ENCODE measurements at regions not wholly inside any gene's neighbourhood (a gene's known extent, or its start where the extent isn't known, plus 50 kb on each side); places are given as distances from the start of the nearest gene placed in this dataset.

DNA sequence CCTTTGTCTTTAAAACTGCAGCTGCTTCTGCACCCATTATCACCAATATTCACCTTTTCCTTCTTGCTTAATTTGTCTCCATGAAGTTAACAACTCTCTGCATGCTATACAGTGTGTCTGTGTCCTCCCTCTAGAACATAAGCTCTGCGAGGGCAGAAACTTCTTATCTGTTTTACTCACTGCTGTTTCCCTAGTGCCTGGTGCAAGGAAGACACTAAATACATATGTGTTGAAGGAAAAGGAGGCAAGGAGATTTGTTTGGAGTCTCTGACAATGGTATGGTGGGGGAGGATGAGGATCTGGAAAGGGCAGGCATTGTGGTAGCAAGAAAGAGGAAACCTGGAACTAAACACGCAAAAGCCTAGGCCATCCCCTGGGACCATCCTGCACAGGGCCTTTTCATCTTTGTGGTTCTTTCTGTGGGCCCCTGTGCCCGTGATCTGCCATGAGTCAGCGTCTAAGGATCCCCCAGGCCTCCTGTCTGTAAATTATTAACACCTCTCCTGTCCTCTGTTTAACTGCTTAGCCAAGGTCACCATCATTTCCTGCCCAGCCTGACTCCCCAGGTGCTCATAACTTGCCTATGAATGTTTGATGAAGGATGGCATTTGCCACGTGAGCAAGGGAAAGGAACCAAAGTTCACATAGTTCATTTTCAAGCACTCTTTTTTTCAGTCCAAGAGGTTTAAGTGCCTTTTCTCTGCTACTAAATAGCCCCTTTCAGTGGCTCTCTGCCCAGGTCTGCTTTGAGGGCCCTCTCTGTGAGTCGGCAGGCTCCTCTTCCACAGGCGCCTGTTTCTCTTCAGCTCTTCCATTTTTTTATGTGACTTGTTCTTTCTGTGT is 131.1 kb downstream of the RASSF10 start (continued):
- TF ChIP-seq, protein P1, sequence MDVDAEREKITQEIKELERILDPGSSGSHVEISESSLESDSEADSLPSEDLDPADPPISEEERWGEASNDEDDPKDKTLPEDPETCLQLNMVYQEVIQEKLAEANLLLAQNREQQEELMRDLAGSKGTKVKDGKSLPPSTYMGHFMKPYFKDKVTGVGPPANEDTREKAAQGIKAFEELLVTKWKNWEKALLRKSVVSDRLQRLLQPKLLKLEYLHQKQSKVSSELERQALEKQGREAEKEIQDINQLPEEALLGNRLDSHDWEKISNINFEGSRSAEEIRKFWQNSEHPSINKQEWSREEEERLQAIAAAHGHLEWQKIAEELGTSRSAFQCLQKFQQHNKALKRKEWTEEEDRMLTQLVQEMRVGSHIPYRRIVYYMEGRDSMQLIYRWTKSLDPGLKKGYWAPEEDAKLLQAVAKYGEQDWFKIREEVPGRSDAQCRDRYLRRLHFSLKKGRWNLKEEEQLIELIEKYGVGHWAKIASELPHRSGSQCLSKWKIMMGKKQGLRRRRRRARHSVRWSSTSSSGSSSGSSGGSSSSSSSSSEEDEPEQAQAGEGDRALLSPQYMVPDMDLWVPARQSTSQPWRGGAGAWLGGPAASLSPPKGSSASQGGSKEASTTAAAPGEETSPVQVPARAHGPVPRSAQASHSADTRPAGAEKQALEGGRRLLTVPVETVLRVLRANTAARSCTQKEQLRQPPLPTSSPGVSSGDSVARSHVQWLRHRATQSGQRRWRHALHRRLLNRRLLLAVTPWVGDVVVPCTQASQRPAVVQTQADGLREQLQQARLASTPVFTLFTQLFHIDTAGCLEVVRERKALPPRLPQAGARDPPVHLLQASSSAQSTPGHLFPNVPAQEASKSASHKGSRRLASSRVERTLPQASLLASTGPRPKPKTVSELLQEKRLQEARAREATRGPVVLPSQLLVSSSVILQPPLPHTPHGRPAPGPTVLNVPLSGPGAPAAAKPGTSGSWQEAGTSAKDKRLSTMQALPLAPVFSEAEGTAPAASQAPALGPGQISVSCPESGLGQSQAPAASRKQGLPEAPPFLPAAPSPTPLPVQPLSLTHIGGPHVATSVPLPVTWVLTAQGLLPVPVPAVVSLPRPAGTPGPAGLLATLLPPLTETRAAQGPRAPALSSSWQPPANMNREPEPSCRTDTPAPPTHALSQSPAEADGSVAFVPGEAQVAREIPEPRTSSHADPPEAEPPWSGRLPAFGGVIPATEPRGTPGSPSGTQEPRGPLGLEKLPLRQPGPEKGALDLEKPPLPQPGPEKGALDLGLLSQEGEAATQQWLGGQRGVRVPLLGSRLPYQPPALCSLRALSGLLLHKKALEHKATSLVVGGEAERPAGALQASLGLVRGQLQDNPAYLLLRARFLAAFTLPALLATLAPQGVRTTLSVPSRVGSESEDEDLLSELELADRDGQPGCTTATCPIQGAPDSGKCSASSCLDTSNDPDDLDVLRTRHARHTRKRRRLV (CRISPR knock-in tag; IDR thresholded peaks at IDR 0.05), result no peak
- TF ChIP-seq STAG1 (CRISPR knock-in tag; IDR thresholded peaks at IDR 0.05) (peak; percentile 31; the same call in 1 of the 2 replicates), MAFG (CRISPR knock-in tag; IDR thresholded peaks at IDR 0.05) (no peak; the same call in 1 of the 2 replicates), ZNF235 (CRISPR knock-in tag; IDR thresholded peaks at IDR 0.05; ENCODE audit: borderline replicate concordance) (no peak), EHMT2 (IDR thresholded peaks at IDR 0.05; ENCODE audit: borderline replicate concordance, low read depth, low read length) (peak; percentile 81; the same call in 1 of the 2 replicates), PHF21A (CRISPR knock-in tag; IDR thresholded peaks at IDR 0.05) (peak; percentile 98), HNRNPL (IDR thresholded peaks at IDR 0.05; ENCODE audit: low read depth, low read length) (no peak), HOXA3 (CRISPR knock-in tag; IDR thresholded peaks at IDR 0.05) (peak; percentile 90), ZBTB21 (CRISPR knock-in tag; IDR thresholded peaks at IDR 0.05) (peak; percentile 48; the same call in 1 of the 2 replicates)
- TF ChIP-seq, protein P2, sequence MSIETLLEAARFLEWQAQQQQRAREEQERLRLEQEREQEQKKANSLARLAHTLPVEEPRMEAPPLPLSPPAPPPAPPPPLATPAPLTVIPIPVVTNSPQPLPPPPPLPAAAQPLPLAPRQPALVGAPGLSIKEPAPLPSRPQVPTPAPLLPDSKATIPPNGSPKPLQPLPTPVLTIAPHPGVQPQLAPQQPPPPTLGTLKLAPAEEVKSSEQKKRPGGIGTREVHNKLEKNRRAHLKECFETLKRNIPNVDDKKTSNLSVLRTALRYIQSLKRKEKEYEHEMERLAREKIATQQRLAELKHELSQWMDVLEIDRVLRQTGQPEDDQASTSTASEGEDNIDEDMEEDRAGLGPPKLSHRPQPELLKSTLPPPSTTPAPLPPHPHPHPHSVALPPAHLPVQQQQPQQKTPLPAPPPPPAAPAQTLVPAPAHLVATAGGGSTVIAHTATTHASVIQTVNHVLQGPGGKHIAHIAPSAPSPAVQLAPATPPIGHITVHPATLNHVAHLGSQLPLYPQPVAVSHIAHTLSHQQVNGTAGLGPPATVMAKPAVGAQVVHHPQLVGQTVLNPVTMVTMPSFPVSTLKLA (IDR thresholded peaks at IDR 0.05), result peak; percentile 57
- TF ChIP-seq, protein P3, sequence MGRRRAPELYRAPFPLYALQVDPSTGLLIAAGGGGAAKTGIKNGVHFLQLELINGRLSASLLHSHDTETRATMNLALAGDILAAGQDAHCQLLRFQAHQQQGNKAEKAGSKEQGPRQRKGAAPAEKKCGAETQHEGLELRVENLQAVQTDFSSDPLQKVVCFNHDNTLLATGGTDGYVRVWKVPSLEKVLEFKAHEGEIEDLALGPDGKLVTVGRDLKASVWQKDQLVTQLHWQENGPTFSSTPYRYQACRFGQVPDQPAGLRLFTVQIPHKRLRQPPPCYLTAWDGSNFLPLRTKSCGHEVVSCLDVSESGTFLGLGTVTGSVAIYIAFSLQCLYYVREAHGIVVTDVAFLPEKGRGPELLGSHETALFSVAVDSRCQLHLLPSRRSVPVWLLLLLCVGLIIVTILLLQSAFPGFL (CRISPR knock-in tag; IDR thresholded peaks at IDR 0.05), result no peak
- TF ChIP-seq, protein P4, sequence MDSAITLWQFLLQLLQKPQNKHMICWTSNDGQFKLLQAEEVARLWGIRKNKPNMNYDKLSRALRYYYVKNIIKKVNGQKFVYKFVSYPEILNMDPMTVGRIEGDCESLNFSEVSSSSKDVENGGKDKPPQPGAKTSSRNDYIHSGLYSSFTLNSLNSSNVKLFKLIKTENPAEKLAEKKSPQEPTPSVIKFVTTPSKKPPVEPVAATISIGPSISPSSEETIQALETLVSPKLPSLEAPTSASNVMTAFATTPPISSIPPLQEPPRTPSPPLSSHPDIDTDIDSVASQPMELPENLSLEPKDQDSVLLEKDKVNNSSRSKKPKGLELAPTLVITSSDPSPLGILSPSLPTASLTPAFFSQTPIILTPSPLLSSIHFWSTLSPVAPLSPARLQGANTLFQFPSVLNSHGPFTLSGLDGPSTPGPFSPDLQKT (CRISPR knock-in tag; IDR thresholded peaks at IDR 0.05; ENCODE audit: borderline replicate concordance), result no peak
- TF ChIP-seq, protein P5, sequence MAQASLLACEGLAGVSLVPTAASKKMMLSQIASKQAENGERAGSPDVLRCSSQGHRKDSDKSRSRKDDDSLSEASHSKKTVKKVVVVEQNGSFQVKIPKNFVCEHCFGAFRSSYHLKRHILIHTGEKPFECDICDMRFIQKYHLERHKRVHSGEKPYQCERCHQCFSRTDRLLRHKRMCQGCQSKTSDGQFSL (CRISPR knock-in tag; IDR thresholded peaks at IDR 0.05), result no peak
- TF ChIP-seq, protein P6, sequence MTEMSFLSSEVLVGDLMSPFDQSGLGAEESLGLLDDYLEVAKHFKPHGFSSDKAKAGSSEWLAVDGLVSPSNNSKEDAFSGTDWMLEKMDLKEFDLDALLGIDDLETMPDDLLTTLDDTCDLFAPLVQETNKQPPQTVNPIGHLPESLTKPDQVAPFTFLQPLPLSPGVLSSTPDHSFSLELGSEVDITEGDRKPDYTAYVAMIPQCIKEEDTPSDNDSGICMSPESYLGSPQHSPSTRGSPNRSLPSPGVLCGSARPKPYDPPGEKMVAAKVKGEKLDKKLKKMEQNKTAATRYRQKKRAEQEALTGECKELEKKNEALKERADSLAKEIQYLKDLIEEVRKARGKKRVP (CRISPR knock-in tag; IDR thresholded peaks at IDR 0.05), result no peak; a peak in 1 of 4 replicates
- TF ChIP-seq, protein P7, sequence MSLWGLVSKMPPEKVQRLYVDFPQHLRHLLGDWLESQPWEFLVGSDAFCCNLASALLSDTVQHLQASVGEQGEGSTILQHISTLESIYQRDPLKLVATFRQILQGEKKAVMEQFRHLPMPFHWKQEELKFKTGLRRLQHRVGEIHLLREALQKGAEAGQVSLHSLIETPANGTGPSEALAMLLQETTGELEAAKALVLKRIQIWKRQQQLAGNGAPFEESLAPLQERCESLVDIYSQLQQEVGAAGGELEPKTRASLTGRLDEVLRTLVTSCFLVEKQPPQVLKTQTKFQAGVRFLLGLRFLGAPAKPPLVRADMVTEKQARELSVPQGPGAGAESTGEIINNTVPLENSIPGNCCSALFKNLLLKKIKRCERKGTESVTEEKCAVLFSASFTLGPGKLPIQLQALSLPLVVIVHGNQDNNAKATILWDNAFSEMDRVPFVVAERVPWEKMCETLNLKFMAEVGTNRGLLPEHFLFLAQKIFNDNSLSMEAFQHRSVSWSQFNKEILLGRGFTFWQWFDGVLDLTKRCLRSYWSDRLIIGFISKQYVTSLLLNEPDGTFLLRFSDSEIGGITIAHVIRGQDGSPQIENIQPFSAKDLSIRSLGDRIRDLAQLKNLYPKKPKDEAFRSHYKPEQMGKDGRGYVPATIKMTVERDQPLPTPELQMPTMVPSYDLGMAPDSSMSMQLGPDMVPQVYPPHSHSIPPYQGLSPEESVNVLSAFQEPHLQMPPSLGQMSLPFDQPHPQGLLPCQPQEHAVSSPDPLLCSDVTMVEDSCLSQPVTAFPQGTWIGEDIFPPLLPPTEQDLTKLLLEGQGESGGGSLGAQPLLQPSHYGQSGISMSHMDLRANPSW (CRISPR knock-in tag; IDR thresholded peaks at IDR 0.05; ENCODE audit: borderline replicate concordance), result peak; percentile 60; the same call in 1 of the 2 replicates

Data from HepG2 (cell line).